ENCODE measurements at regions not wholly inside any gene's neighbourhood (a gene's known extent, or its start where the extent isn't known, plus 50 kb on each side); places are given as distances from the start of the nearest gene placed in this dataset.

GRCh38 chr6:903761-904160, 210.8 kb upstream of the EXOC2 start (continued):
- TF ChIP-seq, protein P1, sequence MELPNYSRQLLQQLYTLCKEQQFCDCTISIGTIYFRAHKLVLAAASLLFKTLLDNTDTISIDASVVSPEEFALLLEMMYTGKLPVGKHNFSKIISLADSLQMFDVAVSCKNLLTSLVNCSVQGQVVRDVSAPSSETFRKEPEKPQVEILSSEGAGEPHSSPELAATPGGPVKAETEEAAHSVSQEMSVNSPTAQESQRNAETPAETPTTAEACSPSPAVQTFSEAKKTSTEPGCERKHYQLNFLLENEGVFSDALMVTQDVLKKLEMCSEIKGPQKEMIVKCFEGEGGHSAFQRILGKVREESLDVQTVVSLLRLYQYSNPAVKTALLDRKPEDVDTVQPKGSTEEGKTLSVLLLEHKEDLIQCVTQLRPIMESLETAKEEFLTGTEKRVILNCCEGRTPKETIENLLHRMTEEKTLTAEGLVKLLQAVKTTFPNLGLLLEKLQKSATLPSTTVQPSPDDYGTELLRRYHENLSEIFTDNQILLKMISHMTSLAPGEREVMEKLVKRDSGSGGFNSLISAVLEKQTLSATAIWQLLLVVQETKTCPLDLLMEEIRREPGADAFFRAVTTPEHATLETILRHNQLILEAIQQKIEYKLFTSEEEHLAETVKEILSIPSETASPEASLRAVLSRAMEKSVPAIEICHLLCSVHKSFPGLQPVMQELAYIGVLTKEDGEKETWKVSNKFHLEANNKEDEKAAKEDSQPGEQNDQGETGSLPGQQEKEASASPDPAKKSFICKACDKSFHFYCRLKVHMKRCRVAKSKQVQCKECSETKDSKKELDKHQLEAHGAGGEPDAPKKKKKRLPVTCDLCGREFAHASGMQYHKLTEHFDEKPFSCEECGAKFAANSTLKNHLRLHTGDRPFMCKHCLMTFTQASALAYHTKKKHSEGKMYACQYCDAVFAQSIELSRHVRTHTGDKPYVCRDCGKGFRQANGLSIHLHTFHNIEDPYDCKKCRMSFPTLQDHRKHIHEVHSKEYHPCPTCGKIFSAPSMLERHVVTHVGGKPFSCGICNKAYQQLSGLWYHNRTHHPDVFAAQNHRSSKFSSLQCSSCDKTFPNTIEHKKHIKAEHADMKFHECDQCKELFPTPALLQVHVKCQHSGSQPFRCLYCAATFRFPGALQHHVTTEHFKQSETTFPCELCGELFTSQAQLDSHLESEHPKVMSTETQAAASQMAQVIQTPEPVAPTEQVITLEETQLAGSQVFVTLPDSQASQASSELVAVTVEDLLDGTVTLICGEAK (IDR thresholded peaks at IDR 0.05; ENCODE audit: borderline replicate concordance), result no peak
- TF ChIP-seq, protein P2, sequence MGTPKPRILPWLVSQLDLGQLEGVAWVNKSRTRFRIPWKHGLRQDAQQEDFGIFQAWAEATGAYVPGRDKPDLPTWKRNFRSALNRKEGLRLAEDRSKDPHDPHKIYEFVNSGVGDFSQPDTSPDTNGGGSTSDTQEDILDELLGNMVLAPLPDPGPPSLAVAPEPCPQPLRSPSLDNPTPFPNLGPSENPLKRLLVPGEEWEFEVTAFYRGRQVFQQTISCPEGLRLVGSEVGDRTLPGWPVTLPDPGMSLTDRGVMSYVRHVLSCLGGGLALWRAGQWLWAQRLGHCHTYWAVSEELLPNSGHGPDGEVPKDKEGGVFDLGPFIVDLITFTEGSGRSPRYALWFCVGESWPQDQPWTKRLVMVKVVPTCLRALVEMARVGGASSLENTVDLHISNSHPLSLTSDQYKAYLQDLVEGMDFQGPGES (IDR thresholded peaks at IDR 0.05), result no peak
- TF ChIP-seq, protein P3, sequence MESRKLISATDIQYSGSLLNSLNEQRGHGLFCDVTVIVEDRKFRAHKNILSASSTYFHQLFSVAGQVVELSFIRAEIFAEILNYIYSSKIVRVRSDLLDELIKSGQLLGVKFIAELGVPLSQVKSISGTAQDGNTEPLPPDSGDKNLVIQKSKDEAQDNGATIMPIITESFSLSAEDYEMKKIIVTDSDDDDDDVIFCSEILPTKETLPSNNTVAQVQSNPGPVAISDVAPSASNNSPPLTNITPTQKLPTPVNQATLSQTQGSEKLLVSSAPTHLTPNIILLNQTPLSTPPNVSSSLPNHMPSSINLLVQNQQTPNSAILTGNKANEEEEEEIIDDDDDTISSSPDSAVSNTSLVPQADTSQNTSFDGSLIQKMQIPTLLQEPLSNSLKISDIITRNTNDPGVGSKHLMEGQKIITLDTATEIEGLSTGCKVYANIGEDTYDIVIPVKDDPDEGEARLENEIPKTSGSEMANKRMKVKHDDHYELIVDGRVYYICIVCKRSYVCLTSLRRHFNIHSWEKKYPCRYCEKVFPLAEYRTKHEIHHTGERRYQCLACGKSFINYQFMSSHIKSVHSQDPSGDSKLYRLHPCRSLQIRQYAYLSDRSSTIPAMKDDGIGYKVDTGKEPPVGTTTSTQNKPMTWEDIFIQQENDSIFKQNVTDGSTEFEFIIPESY (IDR thresholded peaks at IDR 0.05), result no peak
- TF ChIP-seq SREBF1 (IDR thresholded peaks at IDR 0.05; ENCODE audit: low read length), result no peak

All from GM12878 (cell line).